ENCODE measurements at regions not wholly inside any gene's neighbourhood (a gene's known extent, or its start where the extent isn't known, plus 50 kb on each side); places are given as distances from the start of the nearest gene placed in this dataset.

- Histone ChIP-seq H3K4me1 (ENCODE audit: control insufficient read depth, extremely low read depth, insufficient read depth, low read length) (no peaks in the 10 kb centered on the region), H3K27me3 (ENCODE audit: control insufficient read depth, extremely low read depth, insufficient read depth, low read length) (no peaks in the 10 kb centered on the region), H3K9me1 (ENCODE audit: control insufficient read depth, extremely low read depth, insufficient read depth, low read length) (no peaks in the 10 kb centered on the region), H2AFZ (ENCODE audit: control insufficient read depth, low read length) (no peak overlapping the region), H4K20me1 (ENCODE audit: control insufficient read depth, extremely low read depth, insufficient read depth, low read length) (no peaks in the 10 kb centered on the region), H3K36me3 (ENCODE audit: control insufficient read depth in 2 of 2, extremely low read depth in 1 of 2, insufficient read depth in 2 of 2, low read length in 2 of 2) (no peaks in the 10 kb centered on the region), H3K4me2 (ENCODE audit: control insufficient read depth, extremely low read depth, insufficient read depth, low read depth, low read length) (no peak overlapping the region), H3K79me2 (ENCODE audit: control insufficient read depth, insufficient read depth, low read length) (no peaks in the 10 kb centered on the region), H3K9ac (ENCODE audit: control insufficient read depth, extremely low read depth, insufficient read depth, low read length) (no peak overlapping the region), H3K9me3 (ENCODE audit: control insufficient read depth, low read depth, low read length) (no peaks in the 10 kb centered on the region), H3K27ac (ENCODE audit: control insufficient read depth, insufficient read depth, low read length) (no peak overlapping the region), H3K4me3 (ENCODE audit: control insufficient read depth in 2 of 3, extremely low read depth in 1 of 3, insufficient read depth in 2 of 3, low read depth in 1 of 3, low read length in 3 of 3) (no peak overlapping the region)
- FAIRE-seq = no peak
- dilution Hi-C loops (cut with MboI; ENCODE audit: extremely low pct_ligation_motif_present, low sequenced_read_pairs) = no loop called here
- no peak for TF ChIP-seq CTCF (optimal IDR thresholded peaks at IDR 0.05 in 1 of 3, IDR thresholded peaks at IDR 0.05 in 1 of 3, conservative IDR thresholded peaks at IDR 0.05 in 1 of 3; ENCODE audit: extremely low read depth in 1 of 3, insufficient read depth in 2 of 3, low read length in 3 of 3)
- no peak for TF ChIP-seq EZH2 (IDR thresholded peaks at IDR 0.05; ENCODE audit: low read length)
- DNase-seq (ENCODE audit: low read depth, low spot score) = no peak
Measured at GRCh38 chr13:87570669-87571068, 100.5 kb upstream of the SLITRK5 start.

- Histone ChIP-seq H3K4me1 (ENCODE audit: control insufficient read depth, extremely low read depth, insufficient read depth, low read length) (no peaks in the 10 kb centered on the region), H3K9me1 (ENCODE audit: control insufficient read depth, extremely low read depth, insufficient read depth, low read length) (no peaks in the 10 kb centered on the region), H3K27ac (ENCODE audit: control insufficient read depth, insufficient read depth, low read length) (no peak overlapping the region), H3K36me3 (ENCODE audit: control insufficient read depth in 2 of 2, extremely low read depth in 1 of 2, insufficient read depth in 2 of 2, low read length in 2 of 2) (no peaks in the 10 kb centered on the region), H3K27me3 (ENCODE audit: control insufficient read depth, extremely low read depth, insufficient read depth, low read length) (no peaks in the 10 kb centered on the region), H3K79me2 (ENCODE audit: control insufficient read depth, insufficient read depth, low read length) (no peaks in the 10 kb centered on the region), H4K20me1 (ENCODE audit: control insufficient read depth, extremely low read depth, insufficient read depth, low read length) (no peaks in the 10 kb centered on the region), H3K4me2 (ENCODE audit: control insufficient read depth, extremely low read depth, insufficient read depth, low read depth, low read length) (no peak overlapping the region), H2AFZ (ENCODE audit: control insufficient read depth, low read length) (no peak overlapping the region), H3K9ac (ENCODE audit: control insufficient read depth, extremely low read depth, insufficient read depth, low read length) (no peak overlapping the region), H3K9me3 (ENCODE audit: control insufficient read depth, low read depth, low read length) (no peaks in the 10 kb centered on the region), H3K4me3 (ENCODE audit: control insufficient read depth in 2 of 3, extremely low read depth in 1 of 3, insufficient read depth in 2 of 3, low read depth in 1 of 3, low read length in 3 of 3) (no peak overlapping the region)
- no peak for FAIRE-seq
- DNase-seq (ENCODE audit: low read depth, low spot score) = no peak
- no peak for TF ChIP-seq EZH2 (IDR thresholded peaks at IDR 0.05; ENCODE audit: low read length)
- TF ChIP-seq CTCF (optimal IDR thresholded peaks at IDR 0.05 in 1 of 3, IDR thresholded peaks at IDR 0.05 in 1 of 3, conservative IDR thresholded peaks at IDR 0.05 in 1 of 3; ENCODE audit: extremely low read depth in 1 of 3, insufficient read depth in 2 of 3, low read length in 3 of 3) = no peak
- dilution Hi-C loops (cut with MboI; ENCODE audit: extremely low pct_ligation_motif_present, low sequenced_read_pairs) = no loop called here
Measured at GRCh38 chr13:87582399-87582798, 88.8 kb upstream of the SLITRK5 start.
